ENCODE measurements at regions not wholly inside any gene's neighbourhood (a gene's known extent, or its start where the extent isn't known, plus 50 kb on each side); places are given as distances from the start of the nearest gene placed in this dataset.

GRCh38 chr12:105985383-105985782, 153.4 kb downstream of the NUAK1 start:
- no peak for FAIRE-seq
- POLR2A ChIA-PET = no interaction called here

DNA sequence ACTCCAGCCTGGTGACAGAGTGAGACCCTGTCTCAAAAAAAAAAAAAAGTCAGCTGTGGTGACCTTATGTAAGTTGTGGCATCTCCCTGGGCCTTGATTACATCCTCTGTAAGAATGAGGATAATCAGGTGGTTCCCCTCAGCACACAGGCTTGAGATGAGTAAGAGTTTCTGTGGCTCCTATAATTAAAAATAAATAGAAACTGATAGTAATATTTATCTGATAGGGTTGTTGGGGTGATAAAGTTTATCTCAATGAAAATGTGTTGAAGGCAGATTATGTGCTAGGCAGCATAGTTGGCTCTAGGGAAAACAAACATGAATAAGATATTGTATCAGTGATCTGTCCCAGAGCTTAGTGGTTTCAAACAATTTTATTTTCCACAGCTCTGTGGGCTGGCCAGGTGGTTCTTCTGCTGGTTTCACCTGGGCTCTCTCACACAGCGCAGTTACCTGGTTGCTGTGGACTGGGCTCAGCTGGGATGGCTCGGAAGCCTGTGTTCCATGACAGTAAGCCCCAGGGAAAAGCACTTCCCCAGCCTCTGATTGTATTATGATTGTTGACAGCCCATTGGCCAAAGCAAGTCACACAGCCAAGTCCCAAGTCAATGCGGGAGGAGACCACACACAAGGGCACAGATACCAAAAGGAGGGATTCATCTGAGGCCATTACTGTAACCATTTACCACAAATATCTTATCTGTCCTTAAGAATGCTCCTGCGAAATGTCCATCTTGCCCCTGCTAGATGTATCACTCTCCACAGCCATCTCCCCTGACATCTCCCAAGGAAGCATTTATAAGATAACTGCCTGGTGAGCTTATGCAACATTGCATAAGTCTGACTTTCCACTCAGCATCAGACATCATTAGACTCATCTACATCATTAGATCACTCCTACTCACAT, 151.7 kb downstream of the NUAK1 start:
- DNase-seq (ENCODE audit: low spot score) (no peak), FAIRE-seq (no peak), ATAC-seq (no peak)
- Histone ChIP-seq H3K27me3 (ENCODE audit: control insufficient read depth in 1 of 2, insufficient read depth in 2 of 2, low read length in 2 of 2) (no peaks in the 10 kb centered on the region), H3K27ac (ENCODE audit: extremely low read length, insufficient read depth, low read length) (no peak overlapping the region), H3K4me1 (ENCODE audit: insufficient read depth, low read length) (no peaks in the 10 kb centered on the region), H3K4me2 (ENCODE audit: low read depth, low read length) (no peak overlapping the region), H3K4me3 (replicated peaks in 1 of 3; ENCODE audit: insufficient read depth in 1 of 3, low read depth in 2 of 3, low read length in 3 of 3) (no peak overlapping the region), H4K20me1 (ENCODE audit: insufficient read depth, low read length) (no peaks in the 10 kb centered on the region), H3K9me3 (ENCODE audit: low read length) (no peaks in the 10 kb centered on the region), H3K36me3 (replicated peaks in 1 of 2; ENCODE audit: control insufficient read depth in 1 of 2, insufficient read depth in 2 of 2, low read length in 2 of 2) (no peaks in the 10 kb centered on the region), H3K79me2 (ENCODE audit: insufficient read depth, low read length) (no peaks in the 10 kb centered on the region), H2AFZ (ENCODE audit: low read length) (no peak overlapping the region), H3K9ac (ENCODE audit: insufficient read depth, low read depth, low read length) (no peak overlapping the region)
- intact Hi-C loops (cut with micrococcal nuclease; ENCODE audit: unreplicated experiment) = no loop called here
- ChIA-PET POLR2A (no interaction called here), CTCF (ENCODE audit: low intra/inter-chr PET ratio, low total read pairs) (no interaction called here)
- no TSS peak for BruUV-seq (replicated peaks)
- in situ Hi-C loops (cut with HindIII; ENCODE audit: extremely low pct_ligation_motif_present, low pct_unique_long_range_greater_than_20kb) = no loop called here
- WGBS (ENCODE audit: low lambda C conversion rate) = 53% methylated on average over 2 of the region's 4 CpGs
- TF ChIP-seq, protein P1, sequence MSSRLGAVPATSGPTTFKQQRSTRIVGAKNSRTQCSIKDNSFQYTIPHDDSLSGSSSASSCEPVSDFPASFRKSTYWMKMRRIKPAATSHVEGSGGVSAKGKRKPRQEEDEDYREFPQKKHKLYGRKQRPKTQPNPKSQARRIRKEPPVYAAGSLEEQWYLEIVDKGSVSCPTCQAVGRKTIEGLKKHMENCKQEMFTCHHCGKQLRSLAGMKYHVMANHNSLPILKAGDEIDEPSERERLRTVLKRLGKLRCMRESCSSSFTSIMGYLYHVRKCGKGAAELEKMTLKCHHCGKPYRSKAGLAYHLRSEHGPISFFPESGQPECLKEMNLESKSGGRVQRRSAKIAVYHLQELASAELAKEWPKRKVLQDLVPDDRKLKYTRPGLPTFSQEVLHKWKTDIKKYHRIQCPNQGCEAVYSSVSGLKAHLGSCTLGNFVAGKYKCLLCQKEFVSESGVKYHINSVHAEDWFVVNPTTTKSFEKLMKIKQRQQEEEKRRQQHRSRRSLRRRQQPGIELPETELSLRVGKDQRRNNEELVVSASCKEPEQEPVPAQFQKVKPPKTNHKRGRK (CRISPR knock-in tag; IDR thresholded peaks at IDR 0.05) = no peak
- TF ChIP-seq ZFX (CRISPR knock-in tag; IDR thresholded peaks at IDR 0.05; ENCODE audit: low read depth) (no peak), CENPX (CRISPR knock-in tag; IDR thresholded peaks at IDR 0.05) (no peak), NR2F1 (CRISPR knock-in tag; IDR thresholded peaks at IDR 0.05) (no peak)
- TF ChIP-seq, protein P2, sequence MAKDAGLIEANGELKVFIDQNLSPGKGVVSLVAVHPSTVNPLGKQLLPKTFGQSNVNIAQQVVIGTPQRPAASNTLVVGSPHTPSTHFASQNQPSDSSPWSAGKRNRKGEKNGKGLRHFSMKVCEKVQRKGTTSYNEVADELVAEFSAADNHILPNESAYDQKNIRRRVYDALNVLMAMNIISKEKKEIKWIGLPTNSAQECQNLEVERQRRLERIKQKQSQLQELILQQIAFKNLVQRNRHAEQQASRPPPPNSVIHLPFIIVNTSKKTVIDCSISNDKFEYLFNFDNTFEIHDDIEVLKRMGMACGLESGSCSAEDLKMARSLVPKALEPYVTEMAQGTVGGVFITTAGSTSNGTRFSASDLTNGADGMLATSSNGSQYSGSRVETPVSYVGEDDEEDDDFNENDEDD (CRISPR knock-in tag; IDR thresholded peaks at IDR 0.05; ENCODE audit: borderline replicate concordance) = no peak
- TF ChIP-seq, protein P3, sequence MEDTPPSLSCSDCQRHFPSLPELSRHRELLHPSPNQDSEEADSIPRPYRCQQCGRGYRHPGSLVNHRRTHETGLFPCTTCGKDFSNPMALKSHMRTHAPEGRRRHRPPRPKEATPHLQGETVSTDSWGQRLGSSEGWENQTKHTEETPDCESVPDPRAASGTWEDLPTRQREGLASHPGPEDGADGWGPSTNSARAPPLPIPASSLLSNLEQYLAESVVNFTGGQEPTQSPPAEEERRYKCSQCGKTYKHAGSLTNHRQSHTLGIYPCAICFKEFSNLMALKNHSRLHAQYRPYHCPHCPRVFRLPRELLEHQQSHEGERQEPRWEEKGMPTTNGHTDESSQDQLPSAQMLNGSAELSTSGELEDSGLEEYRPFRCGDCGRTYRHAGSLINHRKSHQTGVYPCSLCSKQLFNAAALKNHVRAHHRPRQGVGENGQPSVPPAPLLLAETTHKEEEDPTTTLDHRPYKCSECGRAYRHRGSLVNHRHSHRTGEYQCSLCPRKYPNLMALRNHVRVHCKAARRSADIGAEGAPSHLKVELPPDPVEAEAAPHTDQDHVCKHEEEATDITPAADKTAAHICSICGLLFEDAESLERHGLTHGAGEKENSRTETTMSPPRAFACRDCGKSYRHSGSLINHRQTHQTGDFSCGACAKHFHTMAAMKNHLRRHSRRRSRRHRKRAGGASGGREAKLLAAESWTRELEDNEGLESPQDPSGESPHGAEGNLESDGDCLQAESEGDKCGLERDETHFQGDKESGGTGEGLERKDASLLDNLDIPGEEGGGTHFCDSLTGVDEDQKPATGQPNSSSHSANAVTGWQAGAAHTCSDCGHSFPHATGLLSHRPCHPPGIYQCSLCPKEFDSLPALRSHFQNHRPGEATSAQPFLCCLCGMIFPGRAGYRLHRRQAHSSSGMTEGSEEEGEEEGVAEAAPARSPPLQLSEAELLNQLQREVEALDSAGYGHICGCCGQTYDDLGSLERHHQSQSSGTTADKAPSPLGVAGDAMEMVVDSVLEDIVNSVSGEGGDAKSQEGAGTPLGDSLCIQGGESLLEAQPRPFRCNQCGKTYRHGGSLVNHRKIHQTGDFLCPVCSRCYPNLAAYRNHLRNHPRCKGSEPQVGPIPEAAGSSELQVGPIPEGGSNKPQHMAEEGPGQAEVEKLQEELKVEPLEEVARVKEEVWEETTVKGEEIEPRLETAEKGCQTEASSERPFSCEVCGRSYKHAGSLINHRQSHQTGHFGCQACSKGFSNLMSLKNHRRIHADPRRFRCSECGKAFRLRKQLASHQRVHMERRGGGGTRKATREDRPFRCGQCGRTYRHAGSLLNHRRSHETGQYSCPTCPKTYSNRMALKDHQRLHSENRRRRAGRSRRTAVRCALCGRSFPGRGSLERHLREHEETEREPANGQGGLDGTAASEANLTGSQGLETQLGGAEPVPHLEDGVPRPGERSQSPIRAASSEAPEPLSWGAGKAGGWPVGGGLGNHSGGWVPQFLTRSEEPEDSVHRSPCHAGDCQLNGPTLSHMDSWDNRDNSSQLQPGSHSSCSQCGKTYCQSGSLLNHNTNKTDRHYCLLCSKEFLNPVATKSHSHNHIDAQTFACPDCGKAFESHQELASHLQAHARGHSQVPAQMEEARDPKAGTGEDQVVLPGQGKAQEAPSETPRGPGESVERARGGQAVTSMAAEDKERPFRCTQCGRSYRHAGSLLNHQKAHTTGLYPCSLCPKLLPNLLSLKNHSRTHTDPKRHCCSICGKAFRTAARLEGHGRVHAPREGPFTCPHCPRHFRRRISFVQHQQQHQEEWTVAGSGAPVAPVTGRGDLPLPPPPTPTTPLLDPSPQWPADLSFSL (CRISPR knock-in tag; IDR thresholded peaks at IDR 0.05) = no peak

More at GRCh38 chr12:105985383-105985782, 153.4 kb downstream of the NUAK1 start:
- no peaks in the 10 kb centered on the region for H3K4me1 ChIP-seq (ENCODE audit: insufficient read depth, low read length)
- CTCF ChIA-PET (ENCODE audit: low intra/inter-chr PET ratio, low total read pairs) = no interaction called here
- H3K9ac ChIP-seq (ENCODE audit: insufficient read depth, low read depth, low read length) = no peak overlapping the region
- H3K79me2 ChIP-seq (ENCODE audit: insufficient read depth, low read length) = no peaks in the 10 kb centered on the region
- no peaks in the 10 kb centered on the region for H3K9me3 ChIP-seq (ENCODE audit: low read length)
- no peak overlapping the region for H3K27ac ChIP-seq (ENCODE audit: extremely low read length, insufficient read depth, low read length)
- no peaks in the 10 kb centered on the region for H3K36me3 ChIP-seq (replicated peaks in 1 of 2; ENCODE audit: control insufficient read depth in 1 of 2, insufficient read depth in 2 of 2, low read length in 2 of 2)
- DNase-seq (ENCODE audit: low spot score) (no peak), ATAC-seq (no peak)
- H3K4me2 ChIP-seq (ENCODE audit: low read depth, low read length) = no peak overlapping the region
- no peaks in the 10 kb centered on the region for H3K27me3 ChIP-seq (ENCODE audit: control insufficient read depth in 1 of 2, insufficient read depth in 2 of 2, low read length in 2 of 2)
- no peak overlapping the region for H3K4me3 ChIP-seq (replicated peaks in 1 of 3; ENCODE audit: insufficient read depth in 1 of 3, low read depth in 2 of 3, low read length in 3 of 3)
- intact Hi-C loops (cut with micrococcal nuclease; ENCODE audit: unreplicated experiment) = no loop called here
- 55% methylated on average over 2 of the region's 2 CpGs for WGBS (ENCODE audit: low lambda C conversion rate)
- H4K20me1 ChIP-seq (ENCODE audit: insufficient read depth, low read length) = no peaks in the 10 kb centered on the region
- no peak for TF ChIP-seq SALL1 (CRISPR knock-in tag; IDR thresholded peaks at IDR 0.05)
- no peak for TF ChIP-seq SNAPC2 (CRISPR knock-in tag; IDR thresholded peaks at IDR 0.05)
- BruUV-seq (replicated peaks) = no TSS peak
- H2AFZ ChIP-seq (ENCODE audit: low read length) = no peak overlapping the region
- in situ Hi-C loops (cut with HindIII; ENCODE audit: extremely low pct_ligation_motif_present, low pct_unique_long_range_greater_than_20kb) = no loop called here
